Retina (tissue), 1 donor: ENCODE measurements at regions not wholly inside any gene's neighbourhood (a gene's known extent, or its start where the extent isn't known, plus 50 kb on each side); places are given as distances from the start of the nearest gene placed in this dataset.
"Not testable (repeated sequence)": the region's sequence is repeated elsewhere in the genome, so short reads cannot be mapped to it uniquely, and the experiment has no call there.

Source experiments
- DNase-seq: peaks from one replicate; pipeline ENCODE4 v3.0.0-alpha.2; 2016

DNA sequence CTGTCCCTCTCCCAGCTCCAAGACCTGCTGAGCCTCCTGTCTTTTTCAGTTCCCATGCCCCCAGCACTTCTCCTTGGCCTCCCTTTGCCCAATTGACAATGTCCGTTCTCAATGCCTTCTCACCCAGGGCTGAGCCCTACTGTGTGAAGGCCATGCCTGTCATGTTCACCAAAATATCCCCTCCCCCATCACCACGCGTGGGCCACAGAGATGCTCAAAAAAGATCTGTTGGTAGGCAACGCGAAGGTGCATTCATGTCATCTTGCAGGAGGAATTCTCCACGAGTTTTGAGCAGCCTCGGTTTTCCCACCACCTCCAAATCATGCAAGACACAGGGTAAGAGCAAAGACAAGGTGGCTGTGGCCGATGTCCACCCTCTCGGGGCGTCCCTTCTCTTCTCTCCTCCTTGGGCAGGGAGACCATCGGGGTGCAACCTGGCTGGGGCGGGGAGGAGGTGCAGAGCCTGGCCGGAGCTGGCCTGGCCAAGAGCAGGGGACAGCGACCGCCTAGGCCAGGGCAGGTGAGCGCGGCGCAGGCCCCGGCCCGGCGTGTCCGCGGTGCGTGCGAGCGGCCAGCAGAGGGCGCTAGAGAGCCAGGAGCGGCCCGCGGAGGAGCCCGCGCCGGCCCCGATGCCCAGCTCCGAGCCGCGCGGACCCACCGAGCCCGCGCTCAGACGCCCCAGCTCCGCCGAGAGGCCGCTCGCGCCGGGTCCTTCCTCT lies 56.3 kb upstream of the KRTAP5-11 start:
- peak; percentile 87 for DNase-seq

- DNase-seq: peak; percentile 77
Measured at GRCh38 chr11:71639520-71639849, 56.8 kb upstream of the KRTAP5-11 start.

GRCh38 chr11:71639916-71640315 lies 57.2 kb upstream of the KRTAP5-11 start:
- DNase-seq: not testable (repeated sequence)

DNA sequence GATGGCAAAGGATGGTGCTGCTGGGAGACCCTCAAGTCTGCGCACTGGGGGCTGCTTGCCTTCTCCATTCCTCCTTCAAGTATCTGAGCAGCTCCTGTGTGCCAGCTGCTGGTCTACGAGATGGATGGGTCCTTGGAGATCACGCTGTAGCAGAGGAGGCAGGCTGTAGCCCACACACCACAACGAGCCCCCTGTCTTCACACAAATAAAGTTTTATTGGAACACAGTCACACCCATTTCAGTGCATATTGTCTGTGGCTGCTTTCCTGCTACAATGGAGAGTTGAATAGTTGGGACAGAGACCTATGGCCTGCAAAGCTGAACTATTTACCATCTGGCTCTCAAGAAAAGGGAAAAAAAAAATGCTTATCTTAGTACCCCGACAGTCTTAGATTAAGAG lies 64.4 kb upstream of the KRTAP5-11 start:
- not testable (repeated sequence) for DNase-seq

- not testable (repeated sequence) for DNase-seq
Measured at GRCh38 chr11:71652998-71653397, 70.3 kb upstream of the KRTAP5-11 start.

DNA sequence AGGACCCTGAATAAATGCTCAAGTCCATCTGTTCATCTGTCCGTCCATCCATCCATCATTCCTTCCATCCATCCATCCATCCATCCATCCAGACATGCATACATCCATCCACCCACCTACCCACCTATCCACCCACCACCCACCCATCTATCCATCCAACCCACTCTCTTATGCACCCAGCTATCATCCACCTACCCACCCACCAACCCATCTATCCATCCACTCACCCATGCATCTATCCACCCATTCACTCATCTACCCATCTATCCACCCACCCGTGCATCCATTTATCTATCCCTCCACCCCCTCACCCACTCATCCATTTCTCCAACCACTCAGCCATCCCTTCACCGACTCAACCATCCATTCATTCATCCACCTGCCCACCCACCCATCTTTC lies 71.7 kb upstream of the KRTAP5-11 start:
- not testable (repeated sequence) for DNase-seq

GRCh38 chr11:71655041-71655440 lies 72.4 kb upstream of the KRTAP5-11 start:
- not testable (repeated sequence) for DNase-seq

DNA sequence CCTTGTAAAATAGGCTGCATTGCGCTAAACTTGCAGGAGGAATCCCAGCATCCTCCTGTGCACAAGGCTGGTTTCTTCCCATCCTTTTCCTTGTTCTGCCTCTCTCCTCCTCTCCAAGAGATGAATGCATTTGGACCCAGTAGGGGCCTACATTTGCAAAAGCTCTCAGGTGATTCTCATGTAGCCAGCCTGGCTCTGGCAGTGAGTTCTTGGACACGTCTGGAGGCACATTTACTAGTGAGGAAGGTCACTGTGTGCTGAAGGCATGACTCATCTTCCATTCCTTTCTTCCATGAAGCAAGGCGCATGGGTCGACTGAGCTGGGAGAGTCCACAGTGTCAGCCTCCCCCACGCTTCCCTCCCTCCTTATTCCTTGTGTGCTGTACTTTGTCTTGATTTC lies 73.8 kb upstream of the KRTAP5-11 start:
- not testable (repeated sequence) for DNase-seq

- DNase-seq: not testable (repeated sequence)
Measured at GRCh38 chr11:71664941-71665340, 82.3 kb upstream of the KRTAP5-11 start.

GRCh38 chr11:71698110-71698509 lies 115.4 kb upstream of the KRTAP5-11 start:
- DNase-seq: not testable (repeated sequence)

- DNase-seq: not testable (repeated sequence)
Measured at GRCh38 chr11:71698961-71699360, 116.3 kb upstream of the KRTAP5-11 start.

- DNase-seq: not testable (repeated sequence)
Measured at GRCh38 chr11:71701435-71702291, 119.0 kb upstream of the KRTAP5-11 start.

GRCh38 chr11:71705086-71705737 lies 122.5 kb upstream of the KRTAP5-11 start:
- DNase-seq: not testable (repeated sequence)

DNA sequence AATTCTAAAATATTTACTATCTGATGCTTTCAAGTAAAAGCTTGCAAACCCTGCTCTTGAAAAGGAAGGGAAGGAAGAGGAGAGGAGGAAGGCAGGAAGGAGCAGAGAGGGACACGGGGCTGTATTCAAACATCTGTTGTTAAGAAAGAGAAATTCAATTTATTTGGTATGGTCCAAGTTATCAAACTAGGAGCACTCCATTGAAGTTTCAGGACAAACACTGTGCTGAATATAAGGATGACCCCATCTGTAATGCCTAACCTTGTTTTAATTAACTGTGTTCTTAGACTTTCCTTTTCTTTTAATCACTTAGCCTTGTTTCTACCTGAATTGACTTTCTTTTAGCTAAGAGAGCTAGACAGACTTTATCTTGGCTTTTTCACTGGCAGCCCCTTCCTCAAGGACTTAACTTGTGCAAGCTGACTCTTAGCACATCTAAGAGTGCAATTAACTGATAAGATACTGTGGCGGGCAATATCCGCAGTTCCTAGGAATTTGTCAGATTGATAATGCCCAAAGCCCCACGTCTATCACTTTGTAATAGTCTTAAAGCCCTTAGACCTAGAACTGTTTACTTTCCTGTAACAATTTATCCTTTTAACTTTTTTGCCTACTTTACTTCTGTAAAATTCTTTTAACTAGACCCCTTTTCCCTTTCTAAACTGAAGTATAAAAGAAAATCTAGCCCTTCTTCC lies 123.2 kb upstream of the KRTAP5-11 start:
- not testable (repeated sequence) for DNase-seq

GRCh38 chr11:71707083-71707482 lies 124.4 kb upstream of the KRTAP5-11 start:
- not testable (repeated sequence) for DNase-seq

- DNase-seq: not testable (repeated sequence)
Measured at GRCh38 chr11:71709541-71709940, 123.5 kb upstream of the DEFB108B start.

- DNase-seq: peak; percentile 46
Measured at GRCh38 chr11:71710171-71710671, 122.8 kb upstream of the DEFB108B start.

GRCh38 chr11:71710701-71711385 lies 122.2 kb upstream of the DEFB108B start:
- DNase-seq: not testable (repeated sequence)

- DNase-seq: not testable (repeated sequence)
Measured at GRCh38 chr11:71712350-71712749, 120.7 kb upstream of the DEFB108B start.

GRCh38 chr11:71712846-71713245 lies 120.2 kb upstream of the DEFB108B start:
- DNase-seq: not testable (repeated sequence)

DNA sequence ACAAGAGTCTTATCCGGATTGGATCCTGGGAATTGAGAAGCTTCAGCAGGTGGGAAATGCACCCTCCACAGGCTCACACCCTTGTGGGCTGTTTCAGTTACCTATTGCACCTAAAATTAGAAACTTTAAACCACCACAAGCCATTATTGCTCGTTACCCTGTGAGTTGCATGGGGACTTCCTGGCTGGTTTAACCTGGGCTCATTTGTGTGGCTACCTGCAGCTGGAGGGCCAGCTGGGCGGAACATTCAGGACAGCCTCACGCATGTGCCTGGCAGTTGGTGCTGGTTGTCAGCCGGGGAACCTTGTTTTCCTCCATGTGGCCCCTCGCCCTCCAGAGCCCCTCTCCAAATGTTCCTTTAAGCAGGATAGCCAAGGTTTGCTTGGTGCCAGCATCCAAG lies 118.5 kb upstream of the DEFB108B start:
- DNase-seq: not testable (repeated sequence)

- DNase-seq: not testable (repeated sequence)
Measured at GRCh38 chr11:71721840-71722239, 111.2 kb upstream of the DEFB108B start.
